Activated CD8-positive, alpha-beta T cell treated with anti-CD3 and anti-CD28 coated beads for 36 hours (primary cell): ENCODE measurements at regions not wholly inside any gene's neighbourhood (a gene's known extent, or its start where the extent isn't known, plus 50 kb on each side); places are given as distances from the start of the nearest gene placed in this dataset.
"Not testable (repeated sequence)": the region's sequence is repeated elsewhere in the genome, so short reads cannot be mapped to it uniquely, and the experiment has no call there.

Source experiments
- ATAC-seq: fragments of 200-7000 bp; cut with Tn5 transposase; one replicate; pipeline ENCODE4 v1.10.0; 2021; ENCODE audit warnings: mild to moderate bottlenecking, moderate library complexity
- CTCF ChIA-PET: fragments of 350-600 bp; sonication (Branson Sonifier 250); formaldehyde crosslinking; loops from one replicate; lab custom pipeline; 2021; ENCODE audit warnings: antibody characterized with exemption; lab: Charles Lee
- POLR2A ChIA-PET: fragments of 350-600 bp; sonication (Branson Sonifier 250); formaldehyde crosslinking; loops from one replicate; lab custom pipeline; 2021; ENCODE audit warnings: antibody characterized with exemption; lab: Charles Lee
- DNase-seq: peaks from one replicate; pipeline ENCODE4 v3.0.0-alpha.2; 2020
- H3K27ac Mint-ChIP-seq: one replicate; pipeline ENCODE4 v1.8.0; 2021; ENCODE audit warnings: mild to moderate bottlenecking, mixed read lengths
- H3K27me3 Mint-ChIP-seq: one replicate; pipeline ENCODE4 v1.8.0; 2021; ENCODE audit warnings: mixed read lengths
- H3K36me3 Mint-ChIP-seq: one replicate; pipeline ENCODE4 v1.8.0; 2021; ENCODE audit warnings: low read depth, mixed read lengths
- H3K4me1 Mint-ChIP-seq: one replicate; pipeline ENCODE4 v1.8.0; 2021; ENCODE audit warnings: low read depth, mixed read lengths
- H3K4me3 Mint-ChIP-seq: one replicate; pipeline ENCODE4 v1.8.0; 2021; ENCODE audit warnings: mild to moderate bottlenecking, moderate library complexity, mixed read lengths
- H3K9me3 Mint-ChIP-seq: one replicate; pipeline ENCODE4 v1.8.0; 2021; ENCODE audit warnings: mixed read lengths
- CTCF ChIP-seq: fragments of 200-600 bp; IDR thresholded peaks from one replicate; pipeline ENCODE4 v1.8.0; 2022; ENCODE audit warnings: antibody characterized with exemption, mild to moderate bottlenecking
- intact Hi-C: fragments of 100-400 bp; cut with micrococcal nuclease; formaldehyde crosslinking; loops from one replicate; pipeline ENCODE4 v1.10.0; 2022

GRCh38 chr9:87781331-87781730 lies 55.4 kb downstream of the CTSL start:
- Mint-ChIP-seq H3K27me3 (no peaks in the 10 kb centered on the region), H3K9me3 (no peaks in the 10 kb centered on the region), H3K36me3 (no peaks in the 10 kb centered on the region), H3K4me3 (no peak overlapping the region), H3K4me1 (no peaks in the 10 kb centered on the region), H3K27ac (no peak overlapping the region)
- ChIA-PET POLR2A (no interaction called here), CTCF (no interaction called here)
- DNase-seq (no peak), ATAC-seq (no peak)
- intact Hi-C loops = no loop called here
- no peak for TF ChIP-seq CTCF

- POLR2A ChIA-PET = no interaction called here
- CTCF ChIA-PET = no interaction called here
- intact Hi-C loops = no loop called here
- Mint-ChIP-seq H3K9me3 (no peaks in the 10 kb centered on the region), H3K27ac (no peak overlapping the region), H3K4me1 (no peaks in the 10 kb centered on the region), H3K4me3 (no peak overlapping the region), H3K36me3 (no peaks in the 10 kb centered on the region), H3K27me3 (no peaks in the 10 kb centered on the region)
- ATAC-seq = no peak
- DNase-seq = no peak
- TF ChIP-seq CTCF = no peak
Observed at GRCh38 chr9:87783180-87783579, 57.3 kb downstream of the CTSL start.

DNA sequence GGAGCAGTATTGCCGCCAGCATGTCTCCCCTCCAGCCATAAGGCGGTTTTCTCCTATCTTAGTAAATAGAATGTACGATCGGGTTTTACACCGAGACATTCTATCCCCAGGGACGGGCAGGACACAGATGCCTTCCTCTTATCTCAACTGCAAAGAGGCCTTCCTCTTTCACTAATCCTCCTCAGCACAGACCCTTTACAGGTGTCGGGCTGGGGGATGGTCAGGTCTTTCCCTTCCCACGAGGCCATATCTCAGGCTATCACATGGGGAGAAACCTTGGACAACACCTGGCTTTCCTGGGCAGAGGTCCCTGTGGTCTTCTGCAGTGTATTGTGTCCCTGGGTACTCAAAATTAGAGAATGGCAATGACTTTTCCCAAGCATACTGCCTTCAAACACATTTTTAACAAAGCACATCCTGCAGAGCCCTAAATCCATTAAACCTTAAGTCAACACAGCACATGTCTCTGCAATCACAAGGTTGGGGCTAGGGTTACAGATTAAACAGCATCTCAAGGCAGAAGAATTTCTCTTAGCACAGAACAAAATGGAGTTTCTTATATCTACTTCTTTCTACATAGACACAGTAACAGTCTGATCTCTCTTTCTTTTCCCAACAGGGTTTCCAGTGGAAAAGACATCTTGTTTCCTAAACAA lies 59.5 kb downstream of the CTSL start:
- H3K36me3 Mint-ChIP-seq, intact Hi-C loops, CTCF ChIA-PET, H3K4me1 Mint-ChIP-seq, H3K4me3 Mint-ChIP-seq, H3K27me3 Mint-ChIP-seq, H3K27ac Mint-ChIP-seq, ATAC-seq, POLR2A ChIA-PET, H3K9me3 Mint-ChIP-seq, DNase-seq: not testable (repeated sequence)

DNA sequence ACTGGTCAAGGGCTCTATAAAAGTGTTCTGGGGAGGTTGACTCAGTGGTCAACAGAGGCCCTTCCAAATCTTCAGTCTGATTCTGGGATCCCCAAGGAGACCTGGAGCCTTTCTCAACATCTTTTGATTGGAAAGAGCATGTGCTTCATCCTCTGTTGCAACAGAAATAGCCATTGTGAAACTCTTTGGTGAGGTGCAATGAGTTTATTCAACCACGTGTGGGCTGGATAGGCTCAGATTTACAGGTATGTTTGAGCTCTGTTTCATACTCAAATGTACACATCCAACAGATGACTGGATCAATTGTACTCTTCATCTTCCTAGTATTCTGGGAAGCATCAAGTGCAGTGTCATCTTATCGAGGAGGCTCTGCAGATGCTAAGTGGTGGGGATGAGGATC lies 60.5 kb downstream of the CTSL start:
- Mint-ChIP-seq H3K4me1 (no peaks in the 10 kb centered on the region), H3K27me3 (peaks cover 3% of the 10 kb centered on the region), H3K4me3 (no peak overlapping the region), H3K27ac (no peak overlapping the region), H3K36me3 (no peaks in the 10 kb centered on the region), H3K9me3 (no peaks in the 10 kb centered on the region)
- intact Hi-C loops = no loop called here
- ChIA-PET POLR2A (no interaction called here), CTCF (no interaction called here)
- no peak for TF ChIP-seq CTCF
- ATAC-seq (no peak), DNase-seq (no peak)

DNA sequence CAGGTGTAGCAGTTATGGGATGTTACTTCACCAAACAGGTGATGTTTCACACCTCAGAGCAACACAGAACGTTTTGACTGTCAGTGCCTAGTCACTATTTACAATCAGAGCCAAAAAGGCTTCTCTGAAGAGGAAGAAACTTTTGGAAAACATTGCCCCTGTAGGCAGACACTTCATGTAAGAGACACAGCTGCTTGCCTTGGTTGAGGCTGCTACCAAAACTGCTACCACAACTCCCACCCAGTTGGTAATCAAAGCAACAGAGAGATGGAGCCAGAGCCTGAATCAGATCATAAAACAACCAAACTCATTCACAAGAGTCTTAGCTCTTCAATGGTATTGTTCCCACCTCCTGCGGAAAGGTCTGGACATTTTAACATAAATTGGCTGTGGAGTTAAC lies 61.0 kb downstream of the CTSL start:
- ChIA-PET POLR2A (no interaction called here), CTCF (no interaction called here)
- Mint-ChIP-seq H3K27me3 (peaks cover 3% of the 10 kb centered on the region), H3K9me3 (no peaks in the 10 kb centered on the region), H3K27ac (no peak overlapping the region), H3K4me1 (no peaks in the 10 kb centered on the region), H3K4me3 (no peak overlapping the region), H3K36me3 (no peaks in the 10 kb centered on the region)
- TF ChIP-seq CTCF = no peak
- intact Hi-C loops = no loop called here
- ATAC-seq (no peak), DNase-seq (no peak)

DNA sequence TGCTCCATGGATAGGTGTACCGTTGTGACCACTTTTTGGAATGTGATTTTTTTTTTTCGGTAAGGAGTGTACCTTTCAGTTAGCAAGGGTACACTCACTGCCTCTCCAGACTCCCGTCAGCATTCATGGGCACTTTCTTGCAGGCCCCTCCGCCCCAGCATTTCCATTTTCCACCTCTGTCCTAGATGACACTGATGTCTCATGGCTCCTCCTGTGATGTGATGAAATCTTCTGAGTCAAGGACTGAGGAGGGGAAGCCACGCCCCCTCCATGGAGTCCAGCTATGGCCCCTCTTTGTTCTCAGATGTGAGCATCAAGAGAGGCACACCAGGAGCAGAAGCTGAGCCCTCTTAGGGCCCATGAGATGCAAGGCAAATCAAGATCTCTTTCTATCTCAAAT lies 61.8 kb downstream of the CTSL start:
- TF ChIP-seq CTCF = no peak
- intact Hi-C loops = no loop called here
- Mint-ChIP-seq H3K4me3 (no peak overlapping the region), H3K27ac (no peak overlapping the region), H3K36me3 (no peaks in the 10 kb centered on the region), H3K4me1 (peaks cover 2% of the 10 kb centered on the region), H3K27me3 (peaks cover 3% of the 10 kb centered on the region), H3K9me3 (no peaks in the 10 kb centered on the region)
- DNase-seq (no peak), ATAC-seq (no peak)
- POLR2A ChIA-PET = no interaction called here
- CTCF ChIA-PET = no interaction called here
